Mesenchymal stem cell (in vitro differentiated cells and primary cell): ENCODE measurements at regions not wholly inside any gene's neighbourhood (a gene's known extent, or its start where the extent isn't known, plus 50 kb on each side); places are given as distances from the start of the nearest gene placed in this dataset.

Experiments
- DNase-seq: peaks from one replicate; pipeline ENCODE4 v3.0.0-alpha.2; 2013
- H2AFZ ChIP-seq: one replicate; pipeline ENCODE4 v1.6.1; 2013; ENCODE audit warnings: low read depth, mild to moderate bottlenecking, control low read depth, inconsistent platforms, low read length, moderate library complexity
- H2AK5ac ChIP-seq: 2 replicates; pipeline ENCODE4 v1.6.1; 2013; ENCODE audit warnings: low read length, moderate library complexity, mild to moderate bottlenecking, inconsistent platforms; ENCODE audit not compliant: severe bottlenecking
- H2BK120ac ChIP-seq: one replicate; pipeline ENCODE4 v1.6.1; 2013; ENCODE audit warnings: low read depth, mild to moderate bottlenecking, inconsistent platforms, low read length, moderate library complexity
- H2BK12ac ChIP-seq, 2 experiments: one replicate each; pipeline ENCODE4 v1.6.1; 2013; ENCODE audit warnings: inconsistent platforms in 2 of 2, low read length in 2 of 2, mild to moderate bottlenecking in 2 of 2, moderate library complexity in 2 of 2, control low read depth in 1 of 2
- H2BK15ac ChIP-seq: one replicate; pipeline ENCODE4 v1.6.1; 2013; ENCODE audit warnings: mild to moderate bottlenecking, low read depth, inconsistent platforms; ENCODE audit not compliant: poor library complexity, severe bottlenecking
- H2BK5ac ChIP-seq: 2 replicates; pipeline ENCODE4 v1.6.1; 2013; ENCODE audit warnings: low read depth, mild to moderate bottlenecking, low read length, control low read depth, inconsistent platforms; ENCODE audit not compliant: poor library complexity, severe bottlenecking
- H3K14ac ChIP-seq, 2 experiments: one replicate each; pipeline ENCODE4 v1.6.1; 2013; ENCODE audit warnings: inconsistent platforms in 2 of 2, low read length in 2 of 2, control low read depth in 1 of 2, mild to moderate bottlenecking in 1 of 2, moderate library complexity in 1 of 2
- H3K18ac ChIP-seq, 2 experiments: one replicate each; pipeline ENCODE4 v1.6.1; 2013; ENCODE audit warnings: inconsistent platforms in 2 of 2, low read length in 2 of 2, control low read depth in 1 of 2, low read depth in 1 of 2, mild to moderate bottlenecking in 1 of 2
- H3K23ac ChIP-seq, 2 experiments: one replicate each; pipeline ENCODE4 v1.6.1; 2013; ENCODE audit warnings: inconsistent platforms in 2 of 2, low read length in 2 of 2, mild to moderate bottlenecking in 2 of 2, moderate library complexity in 2 of 2, control low read depth in 1 of 2
- H3K27ac ChIP-seq: 2 replicates; pipeline ENCODE4 v1.5.1; 2013; ENCODE audit warnings: mild to moderate bottlenecking, moderate library complexity, low read length, control low read depth, inconsistent platforms; ENCODE audit not compliant: poor library complexity, severe bottlenecking
- H3K27me3 ChIP-seq, 2 experiments: 2 replicates each; pipeline versions ENCODE4 v1.6.1 to v1.7.0; 2013; ENCODE audit warnings: low read length in 2 of 2, mild to moderate bottlenecking in 2 of 2, moderate library complexity in 2 of 2, control low read depth in 1 of 2, inconsistent platforms in 1 of 2; ENCODE audit not compliant: control insufficient read depth in 1 of 2, insufficient read depth in 1 of 2
- H3K36me3 ChIP-seq, 2 experiments: 2 replicates each; pipeline versions ENCODE4 v1.6.1 to v1.7.0; 2013; ENCODE audit warnings: low read length in 2 of 2, control low read depth in 1 of 2, inconsistent platforms in 1 of 2, low read depth in 1 of 2, mild to moderate bottlenecking in 1 of 2; ENCODE audit not compliant: insufficient read depth in 2 of 2, control insufficient read depth in 1 of 2
- H3K4ac ChIP-seq, 2 experiments: one replicate each; pipeline ENCODE4 v1.6.1; 2013; ENCODE audit warnings: inconsistent platforms in 2 of 2, low read length in 2 of 2, mild to moderate bottlenecking in 2 of 2, moderate library complexity in 2 of 2, control low read depth in 1 of 2, low read depth in 1 of 2
- H3K4me1 ChIP-seq: 2 replicates; pipeline ENCODE4 v1.6.1; 2013; ENCODE audit warnings: low read depth, low read length, control low read depth; ENCODE audit not compliant: control insufficient read depth, insufficient read depth
- H3K4me2 ChIP-seq: 2 replicates; pipeline ENCODE4 v1.6.1; 2013; ENCODE audit warnings: low read length, mild to moderate bottlenecking, inconsistent platforms; ENCODE audit not compliant: poor library complexity, severe bottlenecking
- H3K4me3 ChIP-seq, 2 experiments: 2 replicates each; pipeline versions ENCODE4 v1.5.1 to v1.7.0; 2013; ENCODE audit warnings: low read length in 2 of 2, mild to moderate bottlenecking in 2 of 2, control low read depth in 1 of 2, low read depth in 1 of 2; ENCODE audit not compliant: insufficient read depth in 1 of 2
- H3K79me1 ChIP-seq: replicated peaks from 2 replicates; pipeline ENCODE4 v1.6.1; 2013; ENCODE audit warnings: mild to moderate bottlenecking, control low read depth, low read length, inconsistent platforms; ENCODE audit not compliant: poor library complexity, severe bottlenecking
- H3K9ac ChIP-seq: 2 replicates; pipeline ENCODE4 v1.7.0; 2013; ENCODE audit warnings: mild to moderate bottlenecking, low read length, moderate library complexity
- H3K9me3 ChIP-seq: 2 replicates; pipeline ENCODE4 v1.7.0; 2013; ENCODE audit warnings: mild to moderate bottlenecking, low read length; ENCODE audit not compliant: control insufficient read depth
- H4K8ac ChIP-seq: one replicate; pipeline ENCODE4 v1.6.1; 2013; ENCODE audit warnings: inconsistent platforms, mild to moderate bottlenecking, low read length, moderate library complexity
- H4K91ac ChIP-seq: one replicate; pipeline ENCODE4 v1.6.1; 2013; ENCODE audit warnings: mild to moderate bottlenecking, low read length, inconsistent platforms
- WGBS: methylation state at CpG from one replicate; pipeline ENCODE4 v1.1.7; 2013; ENCODE audit warnings: mixed read lengths; 5-methylcytosine and 5-hydroxymethylcytosine counted together

GRCh38 chr1:59154401-59154800 is 142.5 kb upstream of the FGGY start:
- Histone ChIP-seq H3K4ac (no peak overlapping the region), H3K4me2 (no peak overlapping the region)

DNA sequence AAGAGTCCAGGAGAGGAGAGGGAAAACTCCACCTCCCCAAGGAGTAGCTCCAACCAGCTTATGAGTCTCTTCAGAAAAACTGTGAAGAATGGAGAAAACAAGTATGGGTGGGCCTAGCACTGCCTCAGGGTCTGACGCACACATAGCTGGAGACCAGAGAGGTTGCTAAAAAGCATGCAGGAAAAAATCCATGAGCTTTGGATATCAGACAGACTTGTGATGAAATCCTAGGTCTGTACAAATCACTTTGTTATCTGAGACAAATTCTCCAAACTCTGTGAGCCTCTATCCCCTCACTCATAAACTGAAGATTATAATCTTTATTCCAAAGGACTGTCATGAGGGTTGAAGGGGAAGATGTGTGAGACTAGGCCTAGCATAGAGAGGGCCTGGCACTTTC is 141.5 kb upstream of the FGGY start:
- H3K14ac ChIP-seq: no peak overlapping the region
- H2BK120ac ChIP-seq: no peak overlapping the region
- H3K23ac ChIP-seq: no peak overlapping the region
- peak overlapping the region; percentile 64 for H3K9ac ChIP-seq
- H2BK12ac ChIP-seq: peak overlapping the region in 1 of 2 experiments; percentile 45
- H2AFZ ChIP-seq: no peak overlapping the region
- peak overlapping the region; percentile 99 for H2AK5ac ChIP-seq
- no peak for DNase-seq
- H3K4me3 ChIP-seq: no peak overlapping the region
- no peaks in the 10 kb centered on the region for H3K36me3 ChIP-seq
- 100% methylated on average over 1 of the region's 1 CpG for WGBS
- peaks cover 3% of the 10 kb centered on the region for H3K79me1 ChIP-seq
- no peak overlapping the region for H2BK15ac ChIP-seq
- H3K27ac ChIP-seq: peak overlapping the region; percentile 94
- peaks cover 12% of the 10 kb centered on the region for H3K4me1 ChIP-seq
- H3K4ac ChIP-seq: peak overlapping the region; percentile 59 to 92
- H3K27me3 ChIP-seq: no peaks in the 10 kb centered on the region
- H2BK5ac ChIP-seq: no peak overlapping the region
- H4K91ac ChIP-seq: peak overlapping the region; percentile 89
- H3K4me2 ChIP-seq: no peak overlapping the region
- H4K8ac ChIP-seq: peak overlapping the region; percentile 89
- H3K9me3 ChIP-seq: peaks cover 14% of the 10 kb centered on the region
- H3K18ac ChIP-seq: peak overlapping the region; percentile 54 to 94

More at GRCh38 chr1:59154401-59154800, 142.5 kb upstream of the FGGY start:
- no peak overlapping the region for H2BK120ac ChIP-seq
- 93% methylated on average over 2 of the region's 2 CpGs for WGBS
- H3K9me3 ChIP-seq: peaks cover 14% of the 10 kb centered on the region
- H4K8ac ChIP-seq: no peak overlapping the region
- H3K23ac ChIP-seq: no peak overlapping the region
- no peak overlapping the region for H3K18ac ChIP-seq
- no peak overlapping the region for H3K4me3 ChIP-seq
- DNase-seq: no peak
- H3K4me1 ChIP-seq: peaks cover 12% of the 10 kb centered on the region
- no peak overlapping the region for H2AFZ ChIP-seq
- H2BK15ac ChIP-seq: no peak overlapping the region
- no peak overlapping the region for H3K9ac ChIP-seq
- H3K27me3 ChIP-seq: no peaks in the 10 kb centered on the region
- no peaks in the 10 kb centered on the region for H3K36me3 ChIP-seq
- no peak overlapping the region for H4K91ac ChIP-seq
- peak overlapping the region; percentile 91 for H2AK5ac ChIP-seq
- H3K79me1 ChIP-seq: peaks cover 3% of the 10 kb centered on the region
- H2BK5ac ChIP-seq: no peak overlapping the region
- H2BK12ac ChIP-seq: no peak overlapping the region
- no peak overlapping the region for H3K14ac ChIP-seq
- H3K27ac ChIP-seq: no peak overlapping the region

DNA sequence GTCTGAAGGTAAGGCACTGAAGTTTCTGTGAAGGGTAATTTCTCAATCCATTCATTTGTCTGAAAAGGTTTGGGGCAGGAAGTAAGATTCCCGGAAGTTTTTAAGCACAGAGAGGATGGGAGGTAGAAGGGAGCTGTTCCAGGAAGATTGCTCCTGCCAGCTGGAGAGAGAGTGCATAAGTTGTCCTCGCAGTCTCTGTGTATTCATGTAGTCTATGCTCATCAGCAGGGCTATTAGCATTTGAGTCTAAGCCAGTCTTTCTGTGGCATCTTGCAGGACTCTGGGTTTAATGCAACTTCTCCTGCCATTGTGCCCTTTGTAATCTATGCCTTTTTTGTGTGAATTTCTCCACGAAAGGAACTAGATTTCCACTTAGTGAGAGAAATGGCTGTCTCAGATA is 140.8 kb upstream of the FGGY start:
- Histone ChIP-seq H3K4me3 (no peak overlapping the region), H2BK5ac (peak overlapping the region; percentile 15), H3K9ac (peak overlapping the region; percentile 64), H3K4ac (no peak overlapping the region), H2AFZ (no peak overlapping the region), H4K8ac (peak overlapping the region; percentile 87), H3K9me3 (peaks cover 14% of the 10 kb centered on the region), H2BK120ac (no peak overlapping the region), H3K79me1 (peaks cover 3% of the 10 kb centered on the region), H2BK12ac (peak overlapping the region in 1 of 2 experiments; percentile 52), H3K27ac (peak overlapping the region; percentile 94), H3K14ac (no peak overlapping the region), H3K4me2 (no peak overlapping the region), H4K91ac (no peak overlapping the region), H3K23ac (no peak overlapping the region), H2BK15ac (no peak overlapping the region), H3K36me3 (no peaks in the 10 kb centered on the region), H2AK5ac (peak overlapping the region; percentile 99), H3K18ac (no peak overlapping the region), H3K4me1 (peaks cover 12% of the 10 kb centered on the region), H3K27me3 (no peaks in the 10 kb centered on the region)
- DNase-seq: peak; percentile 27
- 55% methylated on average over 2 of the region's 3 CpGs for WGBS

- peak overlapping the region; percentile 27 for H2BK120ac ChIP-seq
- H3K4me3 ChIP-seq: no peak overlapping the region
- H3K27me3 ChIP-seq: no peaks in the 10 kb centered on the region
- WGBS: 11% methylated on average over 6 of the region's 7 CpGs
- H3K4me2 ChIP-seq: peak overlapping the region; percentile 17
- peak overlapping the region; percentile 66 for H4K8ac ChIP-seq
- peak overlapping the region in 1 of 2 experiments; percentile 89 for H2BK12ac ChIP-seq
- H3K36me3 ChIP-seq: no peaks in the 10 kb centered on the region
- peaks cover 14% of the 10 kb centered on the region for H3K9me3 ChIP-seq
- H3K79me1 ChIP-seq: peaks cover 3% of the 10 kb centered on the region
- H3K14ac ChIP-seq: peak overlapping the region in 1 of 2 experiments; percentile 53
- no peak overlapping the region for H2BK15ac ChIP-seq
- H3K18ac ChIP-seq: peak overlapping the region; percentile 60 to 88
- H4K91ac ChIP-seq: peak overlapping the region; percentile 7
- H3K4ac ChIP-seq: peak overlapping the region; percentile 44 to 54
- H3K23ac ChIP-seq: no peak overlapping the region
- peak overlapping the region; percentile 94 for H3K27ac ChIP-seq
- H2AFZ ChIP-seq: peak overlapping the region; percentile 67
- H3K9ac ChIP-seq: peak overlapping the region; percentile 64
- peaks cover 9% of the 10 kb centered on the region for H3K4me1 ChIP-seq
- peak overlapping the region; percentile 77 for H2BK5ac ChIP-seq
- peak overlapping the region; percentile 99 for H2AK5ac ChIP-seq
- DNase-seq: peak; percentile 32
Measured at GRCh38 chr1:59156526-59157199, 140.2 kb upstream of the FGGY start.
